ENCODE measurements at regions not wholly inside any gene's neighbourhood (a gene's known extent, or its start where the extent isn't known, plus 50 kb on each side); places are given as distances from the start of the nearest gene placed in this dataset.

GRCh38 chr11:82373781-82374542, 359.7 kb downstream of the FAM181B start:
- DNase-seq (ENCODE audit: low read depth), result no peak

- no peak for DNase-seq (ENCODE audit: low read depth)
These were observed 368.3 kb downstream of the FAM181B start for GRCh38 chr11:82365351-82365750.

GRCh38 chr11:82356316-82356715, 377.3 kb downstream of the FAM181B start:
- DNase-seq (ENCODE audit: low read depth), result no peak

- DNase-seq (ENCODE audit: low read depth), result no peak
These were observed 378.3 kb downstream of the FAM181B start for GRCh38 chr11:82355313-82355823.

GRCh38 chr11:82326853-82327252, 406.8 kb downstream of the FAM181B start:
- no peak for DNase-seq (ENCODE audit: low read depth)

GRCh38 chr11:82321206-82321605, 412.5 kb downstream of the FAM181B start:
- DNase-seq (ENCODE audit: low read depth), result no peak

GRCh38 chr11:82315093-82315492, 418.6 kb downstream of the FAM181B start:
- DNase-seq (ENCODE audit: low read depth), result no peak

GRCh38 chr11:82308979-82309378, 424.7 kb downstream of the FAM181B start:
- DNase-seq (ENCODE audit: low read depth), result no peak

GRCh38 chr11:82305123-82305522, 428.5 kb downstream of the FAM181B start:
- no peak for DNase-seq (ENCODE audit: low read depth)

GRCh38 chr11:82303671-82304070, 430.0 kb downstream of the FAM181B start:
- no peak for DNase-seq (ENCODE audit: low read depth)

- no peak for DNase-seq (ENCODE audit: low read depth)
These were observed 445.2 kb downstream of the FAM181B start for GRCh38 chr11:82288471-82288870.

- no peak for DNase-seq (ENCODE audit: low read depth)
These were observed 462.8 kb downstream of the FAM181B start for GRCh38 chr11:82270870-82271269.

- no peak for DNase-seq (ENCODE audit: low read depth)
These were observed 465.0 kb downstream of the FAM181B start for GRCh38 chr11:82268627-82269026.

- DNase-seq (ENCODE audit: low read depth), result no peak
These were observed 466.5 kb downstream of the FAM181B start for GRCh38 chr11:82267186-82267585.

GRCh38 chr11:82261367-82261766, 472.3 kb downstream of the FAM181B start:
- DNase-seq (ENCODE audit: low read depth), result no peak

GRCh38 chr11:82250047-82250446, 483.6 kb downstream of the FAM181B start:
- DNase-seq (ENCODE audit: low read depth), result no peak

- no peak for DNase-seq (ENCODE audit: low read depth)
These were observed 486.7 kb downstream of the FAM181B start for GRCh38 chr11:82246926-82247325.

- DNase-seq (ENCODE audit: low read depth), result no peak
These were observed 494.2 kb downstream of the FAM181B start for GRCh38 chr11:82239498-82239897.

GRCh38 chr11:82234256-82234655, 499.4 kb downstream of the FAM181B start:
- DNase-seq (ENCODE audit: low read depth), result no peak

- DNase-seq (ENCODE audit: low read depth), result no peak
These were observed 500.5 kb downstream of the FAM181B start for GRCh38 chr11:82233201-82233600.

GRCh38 chr11:82229341-82229740, 504.3 kb downstream of the FAM181B start:
- no peak for DNase-seq (ENCODE audit: low read depth)

GRCh38 chr11:82225930-82226329, 507.7 kb downstream of the FAM181B start:
- no peak for DNase-seq (ENCODE audit: low read depth)

- no peak for DNase-seq (ENCODE audit: low read depth)
These were observed 508.2 kb downstream of the FAM181B start for GRCh38 chr11:82225502-82225901.
